ENCODE measurements at regions not wholly inside any gene's neighbourhood (a gene's known extent, or its start where the extent isn't known, plus 50 kb on each side); places are given as distances from the start of the nearest gene placed in this dataset.

DNA sequence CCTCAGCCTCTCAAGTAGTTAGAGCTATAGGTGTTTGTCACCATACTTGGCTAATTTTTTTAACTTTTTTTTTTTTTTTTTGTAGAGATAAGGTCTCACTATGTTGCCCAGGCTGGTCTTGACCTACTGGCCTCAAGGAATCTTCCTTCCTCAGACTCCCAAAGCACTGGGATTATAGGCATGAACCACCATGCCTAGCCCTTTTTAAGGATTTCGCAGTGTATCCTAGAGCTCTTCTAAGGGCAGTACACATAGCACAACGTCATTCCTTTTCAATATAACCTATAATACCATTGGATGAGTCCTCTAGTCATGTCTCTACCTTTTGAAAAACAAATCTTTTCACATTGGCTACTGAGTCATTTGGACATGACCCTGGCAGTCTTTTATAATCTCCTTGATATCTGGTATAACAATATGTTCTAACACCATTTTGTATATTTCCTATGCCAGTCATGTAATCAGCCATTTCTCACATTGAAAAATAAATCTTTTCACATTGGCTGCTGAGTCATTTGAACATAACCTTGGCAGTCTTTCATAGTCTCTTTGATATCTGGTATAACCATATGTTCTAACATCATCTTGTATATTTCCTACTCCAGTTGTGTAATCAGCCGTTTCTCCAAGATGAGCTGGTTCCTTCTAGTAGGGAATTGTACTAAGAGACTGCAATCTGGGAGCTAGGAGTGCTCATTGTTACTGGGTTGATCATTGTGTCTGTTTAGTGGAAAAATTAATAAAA, 944.7 kb downstream of the MCTP2 start:
- Histone ChIP-seq H3K4me3 (ENCODE audit: low read depth in 1 of 2, low read length in 2 of 2) (no peak overlapping the region), H3K9me3 (ENCODE audit: insufficient read depth, low read length, severe bottlenecking) (no peaks in the 10 kb centered on the region), H3K36me3 (ENCODE audit: insufficient read depth, low read length) (no peaks in the 10 kb centered on the region), H3K4me2 (ENCODE audit: insufficient read depth, low read length) (no peak overlapping the region), H4K20me1 (ENCODE audit: insufficient read depth, low read length) (no peaks in the 10 kb centered on the region), H2AFZ (ENCODE audit: low read depth, low read length) (no peak overlapping the region), H3K9ac (ENCODE audit: low read depth, low read length) (no peak overlapping the region), H3K79me2 (ENCODE audit: insufficient read depth, low read length) (no peaks in the 10 kb centered on the region), H3K4me1 (ENCODE audit: insufficient read depth, low read length) (no peaks in the 10 kb centered on the region), H3K27ac (ENCODE audit: low read length) (no peak overlapping the region), H3K27me3 (ENCODE audit: insufficient read depth, low read length, poor library complexity) (no peaks in the 10 kb centered on the region)
- DNase-seq, result no peak
- TF ChIP-seq, protein P1, sequence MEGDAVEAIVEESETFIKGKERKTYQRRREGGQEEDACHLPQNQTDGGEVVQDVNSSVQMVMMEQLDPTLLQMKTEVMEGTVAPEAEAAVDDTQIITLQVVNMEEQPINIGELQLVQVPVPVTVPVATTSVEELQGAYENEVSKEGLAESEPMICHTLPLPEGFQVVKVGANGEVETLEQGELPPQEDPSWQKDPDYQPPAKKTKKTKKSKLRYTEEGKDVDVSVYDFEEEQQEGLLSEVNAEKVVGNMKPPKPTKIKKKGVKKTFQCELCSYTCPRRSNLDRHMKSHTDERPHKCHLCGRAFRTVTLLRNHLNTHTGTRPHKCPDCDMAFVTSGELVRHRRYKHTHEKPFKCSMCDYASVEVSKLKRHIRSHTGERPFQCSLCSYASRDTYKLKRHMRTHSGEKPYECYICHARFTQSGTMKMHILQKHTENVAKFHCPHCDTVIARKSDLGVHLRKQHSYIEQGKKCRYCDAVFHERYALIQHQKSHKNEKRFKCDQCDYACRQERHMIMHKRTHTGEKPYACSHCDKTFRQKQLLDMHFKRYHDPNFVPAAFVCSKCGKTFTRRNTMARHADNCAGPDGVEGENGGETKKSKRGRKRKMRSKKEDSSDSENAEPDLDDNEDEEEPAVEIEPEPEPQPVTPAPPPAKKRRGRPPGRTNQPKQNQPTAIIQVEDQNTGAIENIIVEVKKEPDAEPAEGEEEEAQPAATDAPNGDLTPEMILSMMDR (IDR thresholded peaks at IDR 0.05; ENCODE audit: borderline replicate concordance, extremely low read depth, low read length, poor library complexity, severe bottlenecking), result no peak
- no peak for TF ChIP-seq EZH2 (IDR thresholded peaks at IDR 0.05; ENCODE audit: borderline replicate concordance, low read depth, low read length, severe bottlenecking)
- ATAC-seq (ENCODE audit: insufficient read depth, low read depth), result no peak

DNA sequence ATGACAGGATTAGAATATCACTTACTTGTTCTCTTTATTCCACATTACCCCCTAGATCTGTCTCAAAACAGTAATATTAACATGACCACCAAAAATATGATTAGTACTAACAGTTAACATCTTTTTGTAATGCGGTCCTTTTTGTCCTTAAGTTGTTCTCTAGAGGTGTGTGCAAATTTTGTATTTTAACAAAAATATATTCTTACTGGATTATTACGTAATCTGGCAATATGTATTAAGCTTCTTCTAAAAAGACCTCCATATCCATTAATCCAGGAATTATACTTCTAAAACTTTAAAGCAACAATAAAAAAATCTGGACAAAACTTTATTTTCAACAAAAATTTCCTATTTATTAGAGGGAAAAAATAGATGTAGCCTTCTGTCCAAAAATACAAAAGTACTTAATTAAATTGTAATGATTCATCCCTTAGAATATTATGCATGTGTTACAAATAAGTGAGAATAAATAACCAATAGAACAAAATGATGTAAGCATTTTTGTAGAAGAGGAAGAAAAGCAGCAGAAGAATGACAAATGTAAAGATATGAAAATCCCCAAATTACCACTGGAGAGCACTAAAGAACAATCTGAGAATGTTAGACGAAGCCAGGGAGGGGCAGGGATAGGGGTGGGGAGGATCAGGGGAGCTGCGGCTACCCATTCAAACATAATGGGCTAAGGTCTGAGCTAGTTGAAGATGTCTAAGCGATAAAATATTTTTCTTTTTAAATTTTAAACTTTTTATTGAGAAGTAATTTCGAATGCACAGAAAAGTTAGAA, 945.6 kb downstream of the MCTP2 start:
- no peak for TF ChIP-seq EZH2 (IDR thresholded peaks at IDR 0.05; ENCODE audit: borderline replicate concordance, low read depth, low read length, severe bottlenecking)
- Histone ChIP-seq H3K79me2 (ENCODE audit: insufficient read depth, low read length) (no peaks in the 10 kb centered on the region), H3K9ac (ENCODE audit: low read depth, low read length) (no peak overlapping the region), H3K4me2 (ENCODE audit: insufficient read depth, low read length) (no peak overlapping the region), H3K4me1 (ENCODE audit: insufficient read depth, low read length) (no peaks in the 10 kb centered on the region), H2AFZ (ENCODE audit: low read depth, low read length) (no peak overlapping the region), H3K27ac (ENCODE audit: low read length) (no peak overlapping the region), H3K36me3 (ENCODE audit: insufficient read depth, low read length) (no peaks in the 10 kb centered on the region), H3K4me3 (ENCODE audit: low read depth in 1 of 2, low read length in 2 of 2) (no peak overlapping the region), H3K9me3 (ENCODE audit: insufficient read depth, low read length, severe bottlenecking) (no peaks in the 10 kb centered on the region), H4K20me1 (ENCODE audit: insufficient read depth, low read length) (no peaks in the 10 kb centered on the region), H3K27me3 (ENCODE audit: insufficient read depth, low read length, poor library complexity) (no peaks in the 10 kb centered on the region)
- ATAC-seq (ENCODE audit: insufficient read depth, low read depth) (no peak), DNase-seq (no peak)

DNA sequence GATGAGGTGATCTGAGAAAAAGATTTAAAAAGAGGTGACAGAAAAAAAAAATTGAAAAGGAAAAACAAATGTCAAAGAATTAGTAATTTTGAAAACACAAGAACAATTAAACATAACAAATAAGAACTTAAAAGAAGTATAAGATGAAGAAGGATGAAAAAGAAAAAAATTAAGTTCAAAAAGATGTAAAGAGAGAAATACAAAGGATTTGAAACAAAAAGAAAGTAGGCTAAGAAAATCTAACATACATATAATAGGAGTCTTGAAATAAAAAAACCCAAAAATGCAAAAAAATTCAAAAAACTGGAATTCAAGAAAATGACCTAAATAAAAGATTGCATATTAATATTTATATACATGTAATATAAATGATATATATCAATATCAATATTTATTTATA, 949.2 kb downstream of the MCTP2 start:
- no peak overlapping the region for H3K4me2 ChIP-seq (ENCODE audit: insufficient read depth, low read length)
- no peak for ATAC-seq (ENCODE audit: insufficient read depth, low read depth)

More for the DNA sequence above, 949.2 kb downstream of the MCTP2 start:
- Histone ChIP-seq H3K4me1 (ENCODE audit: insufficient read depth, low read length) (no peaks in the 10 kb centered on the region), H3K27me3 (ENCODE audit: insufficient read depth, low read length, poor library complexity) (no peaks in the 10 kb centered on the region), H4K20me1 (ENCODE audit: insufficient read depth, low read length) (no peaks in the 10 kb centered on the region), H3K9me3 (ENCODE audit: insufficient read depth, low read length, severe bottlenecking) (no peaks in the 10 kb centered on the region), H2AFZ (ENCODE audit: low read depth, low read length) (no peak overlapping the region), H3K9ac (ENCODE audit: low read depth, low read length) (no peak overlapping the region), H3K27ac (ENCODE audit: low read length) (no peak overlapping the region), H3K79me2 (ENCODE audit: insufficient read depth, low read length) (no peaks in the 10 kb centered on the region), H3K4me3 (ENCODE audit: low read depth in 1 of 2, low read length in 2 of 2) (no peak overlapping the region), H3K36me3 (ENCODE audit: insufficient read depth, low read length) (no peaks in the 10 kb centered on the region)
- no peak for DNase-seq
- TF ChIP-seq, protein P1 (IDR thresholded peaks at IDR 0.05; ENCODE audit: borderline replicate concordance, extremely low read depth, low read length, poor library complexity, severe bottlenecking), result no peak
- no peak for TF ChIP-seq EZH2 (IDR thresholded peaks at IDR 0.05; ENCODE audit: borderline replicate concordance, low read depth, low read length, severe bottlenecking)
